Caco-2 (cell line): ENCODE measurements at regions not wholly inside any gene's neighbourhood (a gene's known extent, or its start where the extent isn't known, plus 50 kb on each side); places are given as distances from the start of the nearest gene placed in this dataset.
"Not testable (repeated sequence)": the region's sequence is repeated elsewhere in the genome, so short reads cannot be mapped to it uniquely, and the experiment has no call there.

Experiments used
- BruUV-seq: library from RNA; stranded (reverse); fragments of 400-500 nt; replicated peaks from 2 replicates; lab custom pipeline; 2021; lab: Mats Ljungman, UMichigan
- CTCF ChIA-PET: fragments of 300-600 bp; sonication (Branson Sonifier 250); formaldehyde crosslinking; loops from one replicate; lab custom pipeline; 2022; ENCODE audit warnings: antibody characterized with exemption; lab: Charles Lee
- POLR2A ChIA-PET: fragments of 300-600 bp; sonication (Branson Sonifier 250); formaldehyde crosslinking; loops from one replicate; lab custom pipeline; 2022; ENCODE audit warnings: antibody characterized with exemption; lab: Charles Lee
- DNase-seq, 2 experiments: peaks; one replicate each; pipeline versions ENCODE4 v3.0.0 to v3.0.0-alpha.2; 2020 to 2022
- H3K27me3 ChIP-seq: replicated peaks from 2 replicates; pipeline ENCODE4 v1.6.0; 2011; ENCODE audit warnings: low read length; ENCODE audit not compliant: control insufficient read depth, insufficient read depth
- H3K36me3 ChIP-seq: 2 replicates; pipeline ENCODE4 v1.5.1; 2011; ENCODE audit warnings: low read length; ENCODE audit not compliant: control insufficient read depth, insufficient read depth
- H3K4me1 ChIP-seq: fragments of 250-450 bp; sonication (Bioruptor Pico); 2 replicates; pipeline ENCODE4 v1.5.1; 2020; ENCODE audit warnings: mild to moderate bottlenecking
- H3K4me3 ChIP-seq: 2 replicates; pipeline ENCODE4 v1.5.1; 2011; ENCODE audit warnings: low read depth, mild to moderate bottlenecking, control low read depth, low read length
- H3K9me3 ChIP-seq: fragments of 250-450 bp; sonication (Bioruptor Pico); 2 replicates; pipeline ENCODE4 v1.5.1; 2020; ENCODE audit warnings: mild to moderate bottlenecking, moderate library complexity
- H3K27ac Mint-ChIP-seq: one replicate; pipeline ENCODE4 v1.8.0; 2022; ENCODE audit warnings: mixed read lengths; ENCODE audit not compliant: unreplicated experiment
- H3K27me3 Mint-ChIP-seq: one replicate; pipeline ENCODE4 v1.8.0; 2022; ENCODE audit warnings: mixed read lengths; ENCODE audit not compliant: insufficient read depth, unreplicated experiment
- H3K36me3 Mint-ChIP-seq: one replicate; pipeline ENCODE4 v1.8.0; 2022; ENCODE audit warnings: mild to moderate bottlenecking, mixed read lengths; ENCODE audit not compliant: insufficient read depth, unreplicated experiment
- H3K4me1 Mint-ChIP-seq: one replicate; pipeline ENCODE4 v1.8.0; 2022; ENCODE audit warnings: low read depth, mixed read lengths; ENCODE audit not compliant: unreplicated experiment
- H3K4me3 Mint-ChIP-seq: one replicate; pipeline ENCODE4 v1.8.0; 2022; ENCODE audit warnings: mild to moderate bottlenecking, moderate library complexity, mixed read lengths; ENCODE audit not compliant: unreplicated experiment
- H3K9me3 Mint-ChIP-seq: one replicate; pipeline ENCODE4 v1.8.0; 2022; ENCODE audit warnings: mixed read lengths; ENCODE audit not compliant: unreplicated experiment
- CTCF ChIP-seq, 2 experiments: fragments of 200-600 bp in 1 of 2; IDR thresholded peaks; 1 replicate in 1 of 2; 2 replicates in 1 of 2; pipeline versions ENCODE4 v1.5.1 to v1.8.0; 2011 to 2022; ENCODE audit warnings: antibody characterized with exemption in 1 of 2, control low read depth in 1 of 2, inconsistent platforms in 1 of 2, low read depth in 1 of 2, low read length in 1 of 2, mild to moderate bottlenecking in 1 of 2, moderate library complexity in 1 of 2; ENCODE audit not compliant: insufficient read depth in 1 of 2, severe bottlenecking in 1 of 2, unreplicated experiment in 1 of 2
- intact Hi-C: fragments of 100-400 bp; cut with micrococcal nuclease; formaldehyde crosslinking; loops from one replicate; pipeline ENCODE4 v1.10.0; 2022; ENCODE audit not compliant: unreplicated experiment

GRCh38 chr3:75272691-75273090, 391.4 kb upstream of the FRG2C start:
- no peak for TF ChIP-seq CTCF (IDR thresholded peaks at IDR 0.05; ENCODE audit: insufficient read depth in 1 of 2, low read depth in 1 of 2, low read length in 1 of 2, severe bottlenecking in 1 of 2, unreplicated experiment in 1 of 2)
- ChIA-PET POLR2A (no interaction called here), CTCF (no interaction called here)
- no peak for DNase-seq
- Histone ChIP-seq H3K4me3 (no peak overlapping the region), H3K36me3 (no peaks in the 10 kb centered on the region), H3K9me3 (no peaks in the 10 kb centered on the region), H3K4me1 (no peaks in the 10 kb centered on the region), H3K27me3 (no peaks in the 10 kb centered on the region)
- BruUV-seq = no TSS peak
- no peaks in the 10 kb centered on the region for H3K27me3 Mint-ChIP-seq
- no peak overlapping the region for H3K27ac Mint-ChIP-seq
- no peaks in the 10 kb centered on the region for H3K4me1 Mint-ChIP-seq
- intact Hi-C loops = no loop called here
- H3K36me3 Mint-ChIP-seq = no peaks in the 10 kb centered on the region
- no peak overlapping the region for H3K4me3 Mint-ChIP-seq
- no peaks in the 10 kb centered on the region for H3K9me3 Mint-ChIP-seq

- H3K27ac Mint-ChIP-seq, H3K27me3 ChIP-seq, H3K36me3 Mint-ChIP-seq, H3K4me1 ChIP-seq, POLR2A ChIA-PET, H3K36me3 ChIP-seq, H3K4me3 ChIP-seq, H3K4me3 Mint-ChIP-seq, H3K27me3 Mint-ChIP-seq, intact Hi-C loops, CTCF ChIA-PET, H3K9me3 Mint-ChIP-seq, DNase-seq, H3K4me1 Mint-ChIP-seq, BruUV-seq, H3K9me3 ChIP-seq: not testable (repeated sequence)
Observed at GRCh38 chr3:75285531-75286148, 378.5 kb upstream of the FRG2C start.

GRCh38 chr3:75288972-75289574, 375.1 kb upstream of the FRG2C start:
- H3K27me3 Mint-ChIP-seq, H3K4me1 ChIP-seq, POLR2A ChIA-PET, H3K9me3 ChIP-seq, H3K36me3 Mint-ChIP-seq, H3K27ac Mint-ChIP-seq, H3K4me3 Mint-ChIP-seq, DNase-seq, H3K27me3 ChIP-seq, BruUV-seq, H3K4me1 Mint-ChIP-seq, intact Hi-C loops, H3K4me3 ChIP-seq, H3K9me3 Mint-ChIP-seq, H3K36me3 ChIP-seq, CTCF ChIA-PET: not testable (repeated sequence)

- POLR2A ChIA-PET = no interaction called here
- Histone ChIP-seq H3K36me3 (no peaks in the 10 kb centered on the region), H3K4me1 (no peaks in the 10 kb centered on the region), H3K27me3 (no peaks in the 10 kb centered on the region), H3K9me3 (no peaks in the 10 kb centered on the region), H3K4me3 (no peak overlapping the region)
- BruUV-seq = no TSS peak
- intact Hi-C loops = loop anchor here (1.0 to 10.0 kb wide), 6 partner anchors 35 to 258 kb away; no protein-coding TSS in a partner anchor
- DNase-seq = peak; percentile 24 to 36
- H3K4me1 Mint-ChIP-seq = no peaks in the 10 kb centered on the region
- peaks cover 2% of the 10 kb centered on the region for H3K27me3 Mint-ChIP-seq
- TF ChIP-seq CTCF (IDR thresholded peaks at IDR 0.05; ENCODE audit: insufficient read depth in 1 of 2, low read depth in 1 of 2, low read length in 1 of 2, severe bottlenecking in 1 of 2, unreplicated experiment in 1 of 2) = peak; percentile 48 to 56
- peaks cover 16% of the 10 kb centered on the region for H3K9me3 Mint-ChIP-seq
- H3K4me3 Mint-ChIP-seq = no peak overlapping the region
- no peak overlapping the region for H3K27ac Mint-ChIP-seq
- H3K36me3 Mint-ChIP-seq = no peaks in the 10 kb centered on the region
- CTCF ChIA-PET = no interaction called here
Observed at GRCh38 chr3:75294124-75294523, 370.0 kb upstream of the FRG2C start.
